ENCODE measurements at regions not wholly inside any gene's neighbourhood (a gene's known extent, or its start where the extent isn't known, plus 50 kb on each side); places are given as distances from the start of the nearest gene placed in this dataset.
A peak's percentile ranks its signal among the peaks of the same experiment; 100 is the strongest.

DNA sequence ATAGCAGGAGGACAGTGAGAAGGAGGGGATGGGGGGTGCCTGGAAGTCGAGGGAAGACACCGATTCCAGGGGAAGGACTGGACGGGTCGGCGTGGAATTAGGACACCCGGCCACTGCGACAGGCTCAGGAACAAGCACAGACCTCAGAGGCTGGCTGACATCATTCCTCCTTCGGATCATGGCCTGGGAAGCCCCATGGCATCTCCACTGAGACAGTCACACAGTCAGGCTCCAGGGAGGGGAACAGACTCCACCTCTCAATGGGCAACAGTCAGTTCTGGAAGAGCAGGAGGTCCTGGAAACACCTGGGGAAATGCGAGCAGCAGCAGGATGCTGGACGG is 67.9 kb upstream of the FBRSL1 start:
- no peaks in the 10 kb centered on the region for H3K9me3 ChIP-seq
- ChIA-PET POLR2A (no interaction called here), CTCF (no interaction called here)
- H3K9me2 ChIP-seq = no peaks in the 10 kb centered on the region
- 40% methylated on average over 10 of the region's 10 CpGs for WGBS (ENCODE audit: low lambda C conversion rate)
- no peak overlapping the region for H3K27ac ChIP-seq (ENCODE audit: low read depth in 2 of 2, low read length in 1 of 2)
- H3K27me3 ChIP-seq (ENCODE audit: insufficient read depth) = peaks cover 66% of the 10 kb centered on the region
- no peaks in the 10 kb centered on the region for H3K79me2 ChIP-seq (ENCODE audit: insufficient read depth)
- no peak overlapping the region for H3K4me2 ChIP-seq
- no peak overlapping the region for H3K9ac ChIP-seq
- TF ChIP-seq TAF1 (IDR thresholded peaks at IDR 0.05; ENCODE audit: borderline replicate concordance, low read depth, low read length) (no peak), MXI1 (IDR thresholded peaks at IDR 0.05; ENCODE audit: low read depth, low read length) (no peak), GATA2 (CRISPR knock-in tag; IDR thresholded peaks at IDR 0.05) (no peak), RFX5 (IDR thresholded peaks at IDR 0.05; ENCODE audit: low read length) (no peak), NRF1 (IDR thresholded peaks at IDR 0.05; ENCODE audit: low read depth, low read length) (no peak), TEAD4 (IDR thresholded peaks at IDR 0.05; ENCODE audit: borderline replicate concordance, insufficient read depth) (no peak)
- TF ChIP-seq, protein P1, sequence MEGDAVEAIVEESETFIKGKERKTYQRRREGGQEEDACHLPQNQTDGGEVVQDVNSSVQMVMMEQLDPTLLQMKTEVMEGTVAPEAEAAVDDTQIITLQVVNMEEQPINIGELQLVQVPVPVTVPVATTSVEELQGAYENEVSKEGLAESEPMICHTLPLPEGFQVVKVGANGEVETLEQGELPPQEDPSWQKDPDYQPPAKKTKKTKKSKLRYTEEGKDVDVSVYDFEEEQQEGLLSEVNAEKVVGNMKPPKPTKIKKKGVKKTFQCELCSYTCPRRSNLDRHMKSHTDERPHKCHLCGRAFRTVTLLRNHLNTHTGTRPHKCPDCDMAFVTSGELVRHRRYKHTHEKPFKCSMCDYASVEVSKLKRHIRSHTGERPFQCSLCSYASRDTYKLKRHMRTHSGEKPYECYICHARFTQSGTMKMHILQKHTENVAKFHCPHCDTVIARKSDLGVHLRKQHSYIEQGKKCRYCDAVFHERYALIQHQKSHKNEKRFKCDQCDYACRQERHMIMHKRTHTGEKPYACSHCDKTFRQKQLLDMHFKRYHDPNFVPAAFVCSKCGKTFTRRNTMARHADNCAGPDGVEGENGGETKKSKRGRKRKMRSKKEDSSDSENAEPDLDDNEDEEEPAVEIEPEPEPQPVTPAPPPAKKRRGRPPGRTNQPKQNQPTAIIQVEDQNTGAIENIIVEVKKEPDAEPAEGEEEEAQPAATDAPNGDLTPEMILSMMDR (IDR thresholded peaks at IDR 0.05) = no peak
- no peaks in the 10 kb centered on the region for H3K36me3 ChIP-seq (replicated peaks in 1 of 2; ENCODE audit: control insufficient read depth in 1 of 2, insufficient read depth in 2 of 2, low read length in 1 of 2)
- no peak overlapping the region for H3K4me3 ChIP-seq (ENCODE audit: low read depth in 2 of 2, low read length in 1 of 2)
- no peaks in the 10 kb centered on the region for H4K20me1 ChIP-seq (ENCODE audit: insufficient read depth)
- H2AFZ ChIP-seq (ENCODE audit: low read depth) = no peak overlapping the region
- H3F3A ChIP-seq (replicated peaks; ENCODE audit: insufficient read depth) = no peaks in the 10 kb centered on the region
- no peaks in the 10 kb centered on the region; a peak in 1 of 4 replicates for H3K4me1 ChIP-seq (ENCODE audit: control insufficient read depth in 1 of 2, insufficient read depth in 2 of 2, low read depth in 1 of 2, low read length in 1 of 2)
- no peak for DNase-seq

DNA sequence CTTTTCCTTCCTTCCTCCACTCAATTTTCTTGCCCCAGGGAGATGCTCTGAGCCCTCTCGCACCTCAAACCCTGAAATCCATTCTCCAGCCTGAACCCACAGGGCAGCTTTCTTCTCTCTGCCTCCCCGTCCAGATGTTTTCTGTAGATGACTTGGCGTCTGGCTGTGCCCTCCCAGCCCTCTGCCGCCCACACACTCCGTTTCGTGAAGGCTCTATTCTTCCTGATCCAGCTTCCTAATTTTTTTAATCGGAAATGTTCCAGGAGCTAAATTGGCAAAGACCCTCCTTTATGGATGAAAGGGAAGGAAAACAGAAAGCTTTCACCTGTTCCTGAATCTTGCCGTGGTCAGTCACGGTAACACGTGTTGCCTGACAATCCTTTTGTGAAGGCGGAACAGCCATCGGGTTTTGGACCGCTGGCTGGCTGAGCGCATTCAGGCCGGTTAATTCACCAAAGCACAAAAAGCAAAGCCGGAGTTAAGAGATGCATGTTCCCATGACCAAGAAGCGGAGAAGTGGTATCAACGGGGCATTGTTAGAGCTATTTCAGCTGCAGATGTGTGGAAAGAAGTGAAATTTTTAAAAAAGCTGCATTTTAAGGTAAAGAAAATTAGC is 70.2 kb upstream of the FBRSL1 start:
- Histone ChIP-seq H3K4me1 (ENCODE audit: control insufficient read depth in 1 of 2, insufficient read depth in 2 of 2, low read depth in 1 of 2, low read length in 1 of 2) (no peaks in the 10 kb centered on the region; a peak in 1 of 4 replicates), H3K4me2 (no peak overlapping the region), H3K4me3 (ENCODE audit: low read depth in 2 of 2, low read length in 1 of 2) (no peak overlapping the region), H2AFZ (ENCODE audit: low read depth) (no peak overlapping the region), H3K79me2 (ENCODE audit: insufficient read depth) (no peaks in the 10 kb centered on the region), H3K9me2 (no peaks in the 10 kb centered on the region), H3K9ac (no peak overlapping the region), H3F3A (replicated peaks; ENCODE audit: insufficient read depth) (no peaks in the 10 kb centered on the region), H3K36me3 (replicated peaks in 1 of 2; ENCODE audit: control insufficient read depth in 1 of 2, insufficient read depth in 2 of 2, low read length in 1 of 2) (no peaks in the 10 kb centered on the region), H3K9me3 (no peaks in the 10 kb centered on the region), H4K20me1 (ENCODE audit: insufficient read depth) (no peaks in the 10 kb centered on the region), H3K27me3 (ENCODE audit: insufficient read depth) (peaks cover 75% of the 10 kb centered on the region), H3K27ac (ENCODE audit: low read depth in 2 of 2, low read length in 1 of 2) (no peak overlapping the region)
- CTCF ChIA-PET = interaction anchor here (1.2 to 8.2 kb wide), 6 partner anchors 105 to 257 kb away, joined by 3 to 149 read pairs (median 4); no protein-coding TSS in a partner anchor
- peak; percentile 45 for DNase-seq
- TF ChIP-seq, protein P1 (IDR thresholded peaks at IDR 0.05) = no peak
- no peak for TF ChIP-seq RFX5 (IDR thresholded peaks at IDR 0.05; ENCODE audit: low read length)
- no peak for TF ChIP-seq ELF1 (IDR thresholded peaks at IDR 0.05)
- TF ChIP-seq, protein P2, sequence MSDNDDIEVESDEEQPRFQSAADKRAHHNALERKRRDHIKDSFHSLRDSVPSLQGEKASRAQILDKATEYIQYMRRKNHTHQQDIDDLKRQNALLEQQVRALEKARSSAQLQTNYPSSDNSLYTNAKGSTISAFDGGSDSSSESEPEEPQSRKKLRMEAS (IDR thresholded peaks at IDR 0.05; ENCODE audit: low read depth) = no peak
- TF ChIP-seq, protein P3, sequence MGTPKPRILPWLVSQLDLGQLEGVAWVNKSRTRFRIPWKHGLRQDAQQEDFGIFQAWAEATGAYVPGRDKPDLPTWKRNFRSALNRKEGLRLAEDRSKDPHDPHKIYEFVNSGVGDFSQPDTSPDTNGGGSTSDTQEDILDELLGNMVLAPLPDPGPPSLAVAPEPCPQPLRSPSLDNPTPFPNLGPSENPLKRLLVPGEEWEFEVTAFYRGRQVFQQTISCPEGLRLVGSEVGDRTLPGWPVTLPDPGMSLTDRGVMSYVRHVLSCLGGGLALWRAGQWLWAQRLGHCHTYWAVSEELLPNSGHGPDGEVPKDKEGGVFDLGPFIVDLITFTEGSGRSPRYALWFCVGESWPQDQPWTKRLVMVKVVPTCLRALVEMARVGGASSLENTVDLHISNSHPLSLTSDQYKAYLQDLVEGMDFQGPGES (IDR thresholded peaks at IDR 0.05; ENCODE audit: low read depth, low read length) = no peak
- TF ChIP-seq RCOR1 (IDR thresholded peaks at IDR 0.05; ENCODE audit: low read length) = no peak
- TF ChIP-seq TAF1 (IDR thresholded peaks at IDR 0.05; ENCODE audit: borderline replicate concordance, low read depth, low read length) = no peak
- no peak for TF ChIP-seq EZH2phosphoT487 (IDR thresholded peaks at IDR 0.05; ENCODE audit: borderline replicate concordance, low read depth)
- no peak for TF ChIP-seq GABPA (IDR thresholded peaks at IDR 0.05; ENCODE audit: low read depth)
- no peak for TF ChIP-seq GATA2 (CRISPR knock-in tag; IDR thresholded peaks at IDR 0.05)
- TF ChIP-seq TCF12 (IDR thresholded peaks at IDR 0.05) = no peak
- no peak for TF ChIP-seq MEF2A (IDR thresholded peaks at IDR 0.05; ENCODE audit: borderline replicate concordance, low read depth)
- TF ChIP-seq MXI1 (IDR thresholded peaks at IDR 0.05; ENCODE audit: low read depth, low read length) = no peak
- TF ChIP-seq FOXJ3 (CRISPR knock-in tag; IDR thresholded peaks at IDR 0.05) = no peak
- no peak for TF ChIP-seq FOXM1 (IDR thresholded peaks at IDR 0.05; ENCODE audit: low read depth)
- TF ChIP-seq EP300 (IDR thresholded peaks at IDR 0.05; ENCODE audit: borderline replicate concordance in 1 of 2, low read depth in 1 of 2, low read length in 1 of 2) = no peak
- TF ChIP-seq SMC3 (IDR thresholded peaks at IDR 0.05; ENCODE audit: low read depth, low read length) = no peak
- no peak for TF ChIP-seq RXRA (IDR thresholded peaks at IDR 0.05; ENCODE audit: borderline replicate concordance, low read depth)
- WGBS (ENCODE audit: low lambda C conversion rate) = 29% methylated on average over 18 of the region's 18 CpGs
- POLR2A ChIA-PET = no interaction called here
